GM12875 (cell line): ENCODE measurements at regions not wholly inside any gene's neighbourhood (a gene's known extent, or its start where the extent isn't known, plus 50 kb on each side); places are given as distances from the start of the nearest gene placed in this dataset.
A peak's percentile ranks its signal among the peaks of the same experiment; 100 is the strongest.

Source experiments
- H3K4me3 ChIP-seq: one replicate; pipeline ENCODE4 v1.5.1; 2011; ENCODE audit warnings: low read depth, low read length, control low read depth
- TF ChIP-seq, protein P1 (sequence below): IDR thresholded peaks from 2 replicates; pipeline ENCODE4 v1.5.1; 2011; ENCODE audit warnings: low read depth, mild to moderate bottlenecking, control low read depth, inconsistent platforms, low read length, moderate library complexity, borderline replicate concordance; ENCODE audit not compliant: insufficient read depth

DNA sequence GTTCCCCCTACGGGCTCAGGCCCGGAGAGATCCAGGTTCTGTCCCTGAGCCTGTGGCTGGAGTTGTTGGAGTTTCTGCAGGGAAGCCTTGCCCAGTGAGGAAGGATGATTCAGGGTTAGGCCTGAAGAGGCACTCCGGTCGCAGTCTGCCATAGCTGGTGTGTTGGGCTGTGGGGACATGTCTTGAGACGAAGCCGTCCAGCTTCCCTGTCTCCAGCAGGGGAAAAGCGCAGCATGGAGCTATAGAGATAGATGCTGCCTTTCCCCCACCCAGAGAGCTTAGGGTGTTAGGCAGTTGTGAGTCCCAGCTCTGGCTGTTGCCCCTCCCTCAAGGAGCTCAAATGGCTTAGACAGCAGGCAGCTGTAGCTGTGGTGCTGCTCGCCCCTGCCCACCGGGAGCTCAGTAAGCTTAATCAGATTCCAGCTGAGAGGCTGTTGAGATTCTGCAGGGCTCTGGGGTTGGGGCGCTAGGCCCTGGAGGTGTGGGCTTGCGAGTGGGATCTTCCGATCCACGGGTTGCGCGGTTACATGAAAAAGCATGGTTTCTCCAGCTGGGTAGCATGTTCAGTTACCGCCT is 103.9 kb downstream of the PMAIP1 start:
- TF ChIP-seq, protein P1, sequence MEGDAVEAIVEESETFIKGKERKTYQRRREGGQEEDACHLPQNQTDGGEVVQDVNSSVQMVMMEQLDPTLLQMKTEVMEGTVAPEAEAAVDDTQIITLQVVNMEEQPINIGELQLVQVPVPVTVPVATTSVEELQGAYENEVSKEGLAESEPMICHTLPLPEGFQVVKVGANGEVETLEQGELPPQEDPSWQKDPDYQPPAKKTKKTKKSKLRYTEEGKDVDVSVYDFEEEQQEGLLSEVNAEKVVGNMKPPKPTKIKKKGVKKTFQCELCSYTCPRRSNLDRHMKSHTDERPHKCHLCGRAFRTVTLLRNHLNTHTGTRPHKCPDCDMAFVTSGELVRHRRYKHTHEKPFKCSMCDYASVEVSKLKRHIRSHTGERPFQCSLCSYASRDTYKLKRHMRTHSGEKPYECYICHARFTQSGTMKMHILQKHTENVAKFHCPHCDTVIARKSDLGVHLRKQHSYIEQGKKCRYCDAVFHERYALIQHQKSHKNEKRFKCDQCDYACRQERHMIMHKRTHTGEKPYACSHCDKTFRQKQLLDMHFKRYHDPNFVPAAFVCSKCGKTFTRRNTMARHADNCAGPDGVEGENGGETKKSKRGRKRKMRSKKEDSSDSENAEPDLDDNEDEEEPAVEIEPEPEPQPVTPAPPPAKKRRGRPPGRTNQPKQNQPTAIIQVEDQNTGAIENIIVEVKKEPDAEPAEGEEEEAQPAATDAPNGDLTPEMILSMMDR, result no peak
- H3K4me3 ChIP-seq, result no peak overlapping the region

DNA sequence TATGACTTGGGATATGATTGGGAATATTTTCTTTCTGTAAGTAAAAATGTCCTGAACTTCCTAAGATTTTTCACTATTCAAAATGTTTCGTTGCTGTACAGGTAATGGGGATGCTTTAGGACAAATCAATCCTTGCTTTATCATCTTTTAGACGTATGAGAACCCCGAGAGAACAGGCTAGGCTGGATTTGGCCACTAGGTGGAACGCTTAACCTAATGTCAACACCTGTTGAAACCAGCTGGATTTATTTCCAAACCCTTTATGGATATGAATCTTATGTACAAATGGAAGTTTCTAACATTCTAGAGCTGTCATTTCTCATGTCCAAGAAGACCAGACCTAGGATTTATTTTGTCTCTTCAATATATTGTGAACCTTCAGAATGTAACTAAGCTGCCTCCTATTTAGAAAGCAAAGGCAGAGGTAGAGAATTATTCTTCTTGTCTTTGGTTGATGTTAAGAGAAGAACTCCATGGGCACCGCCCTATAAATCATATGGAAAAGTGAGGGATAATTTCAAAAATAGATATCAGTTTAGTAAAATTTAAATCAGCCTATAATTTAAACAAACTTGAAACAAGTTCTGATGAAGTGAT is 96.7 kb downstream of the PMAIP1 start:
- H3K4me3 ChIP-seq, result no peak overlapping the region
- TF ChIP-seq, protein P1, result peak; percentile 64; the same call in 1 of the 2 replicates

DNA sequence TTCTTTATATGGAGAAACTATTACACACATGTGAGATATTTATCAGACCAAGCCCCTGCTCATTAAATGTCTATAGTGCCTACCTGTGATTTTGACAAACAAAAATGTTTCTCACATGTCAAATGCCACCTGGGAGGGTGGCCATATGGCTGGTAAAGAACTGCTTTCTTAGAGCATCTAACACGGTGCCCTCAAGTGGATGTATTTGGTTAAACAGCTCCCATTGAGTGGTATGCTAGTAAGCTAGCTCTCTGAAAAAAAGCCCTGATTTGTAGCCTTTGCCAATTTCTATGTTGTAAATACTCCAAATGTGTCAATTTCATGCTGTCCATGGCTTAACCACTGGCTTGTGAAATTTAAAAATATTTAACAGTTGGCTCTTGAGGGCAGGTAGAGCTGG is 94.6 kb downstream of the PMAIP1 start:
- TF ChIP-seq, protein P1, result peak; percentile 25; the same call in 1 of the 2 replicates
- no peak overlapping the region for H3K4me3 ChIP-seq

DNA sequence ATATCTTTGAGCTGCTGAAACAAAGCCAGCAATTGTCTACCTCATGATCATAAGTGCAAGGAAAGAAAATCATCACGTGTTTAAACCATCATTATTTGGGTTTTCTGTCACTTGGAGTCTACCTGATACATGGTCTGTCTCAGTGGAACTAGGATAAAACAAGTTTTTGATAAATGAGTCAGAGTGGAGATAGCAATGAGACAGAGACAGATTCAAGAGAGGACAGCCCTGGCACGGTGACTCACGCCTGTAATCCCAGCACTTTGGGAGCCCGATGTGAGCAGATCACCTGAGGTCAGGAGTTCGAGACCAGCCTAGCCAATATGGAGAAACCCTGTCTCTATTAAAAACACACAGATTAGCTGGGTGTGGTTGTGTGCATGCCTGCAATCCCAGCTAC is 93.8 kb downstream of the PMAIP1 start:
- TF ChIP-seq, protein P1, result no peak

DNA sequence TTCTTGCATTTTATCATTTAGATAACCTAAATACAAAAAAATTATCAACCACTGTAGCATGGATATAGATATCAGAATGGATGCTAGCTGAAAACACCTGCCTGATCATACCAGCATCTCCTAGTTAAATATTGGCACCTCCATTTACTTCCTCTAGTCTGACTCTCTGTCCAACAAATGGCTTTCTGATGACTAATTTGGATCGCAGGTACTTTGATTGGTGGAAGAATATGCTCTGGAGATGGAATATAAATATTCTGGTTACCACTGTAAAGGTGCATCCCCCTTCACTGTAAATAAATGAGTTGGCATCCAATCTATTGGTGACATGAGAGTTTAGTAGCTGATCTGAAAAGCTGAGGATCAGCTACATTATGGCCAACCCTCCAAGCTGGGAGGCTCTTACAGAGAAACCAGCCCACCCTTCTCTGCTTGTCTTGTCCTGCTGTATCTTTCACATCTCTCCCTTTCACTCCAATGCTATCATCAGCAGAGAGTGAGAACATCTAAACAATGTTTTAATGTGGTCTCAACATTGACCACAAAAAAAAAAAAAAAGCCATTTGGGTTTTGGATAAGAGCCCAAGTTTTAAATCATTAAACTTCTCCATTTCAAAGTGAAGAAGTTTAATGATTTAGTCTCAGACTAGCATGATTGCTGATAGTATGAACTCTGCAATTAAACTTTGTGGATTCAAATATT is 90.5 kb downstream of the PMAIP1 start:
- TF ChIP-seq, protein P1, result no peak

More for the DNA sequence above, 93.8 kb downstream of the PMAIP1 start:
- H3K4me3 ChIP-seq, result no peak overlapping the region

DNA sequence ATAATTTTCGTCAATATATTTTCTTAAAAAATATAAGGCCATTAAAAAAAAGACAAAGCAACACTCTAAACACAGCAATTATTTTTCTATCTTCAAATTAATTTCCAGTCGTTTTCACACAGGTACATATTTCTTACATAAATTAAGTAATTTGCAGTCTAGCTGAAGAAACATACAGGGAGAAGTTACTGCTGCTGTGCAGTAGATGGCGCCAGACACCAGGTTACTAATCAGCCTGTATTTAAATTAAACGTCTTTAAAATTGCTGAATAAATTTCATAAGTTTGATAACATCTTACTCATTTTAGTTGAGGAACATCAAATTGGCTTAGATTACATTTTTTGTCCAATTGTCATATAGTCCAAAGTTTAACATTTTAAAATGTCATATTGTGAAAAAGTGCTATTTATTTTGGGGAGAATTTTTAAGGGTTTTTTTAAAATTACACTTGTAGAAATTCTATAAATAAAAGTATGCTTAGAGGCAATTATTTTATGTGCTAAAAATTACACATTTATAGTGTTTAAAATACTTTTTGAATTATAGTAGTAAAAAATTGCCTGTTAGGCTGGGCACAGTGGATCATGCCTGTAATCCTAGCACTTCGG is 88.4 kb downstream of the PMAIP1 start:
- TF ChIP-seq, protein P1, result peak; percentile 73; the same call in 1 of the 2 replicates
- no peak overlapping the region for H3K4me3 ChIP-seq

More for the DNA sequence above, 90.5 kb downstream of the PMAIP1 start:
- no peak overlapping the region for H3K4me3 ChIP-seq

DNA sequence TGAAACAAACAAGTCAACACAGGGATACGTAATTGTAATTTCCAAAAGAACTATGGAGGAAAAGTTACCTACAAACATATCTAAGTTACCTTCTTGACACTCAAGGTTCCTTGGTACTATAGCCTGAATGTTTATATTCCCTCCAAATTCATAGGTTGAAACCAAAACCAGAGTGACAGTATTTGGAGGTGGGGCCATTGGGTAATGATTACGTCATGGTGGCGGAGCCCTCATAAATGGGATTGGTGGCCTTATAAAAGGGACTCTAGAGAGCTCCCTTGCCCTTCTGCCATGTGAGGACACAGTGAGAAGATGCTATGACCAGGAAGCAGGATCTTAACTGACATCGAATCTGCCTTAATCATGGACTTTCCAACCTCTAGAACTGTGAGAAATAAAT is 87.3 kb downstream of the PMAIP1 start:
- TF ChIP-seq, protein P1, result no peak
- H3K4me3 ChIP-seq, result no peak overlapping the region
